Psoas muscle (tissue), 7 donors: ENCODE measurements at regions not wholly inside any gene's neighbourhood (a gene's known extent, or its start where the extent isn't known, plus 50 kb on each side); places are given as distances from the start of the nearest gene placed in this dataset.

Experiments
- ATAC-seq, 4 donors: fragments of 200-7000 bp; cut with Tn5 transposase; one replicate each; pipeline ENCODE4 v1.9.1; 2020; ENCODE audit warnings: moderate library complexity in 3 of 4, mild to moderate bottlenecking in 2 of 4
- DNase-seq, 2 donors: peaks; one replicate each; pipeline ENCODE4 v3.0.0-alpha.2; 2020
- H3K27ac ChIP-seq: fragments of 200-600 bp; one replicate; pipeline ENCODE4 v1.8.0; 2022
- H3K27me3 ChIP-seq, 3 donors: fragments of 200-600 bp in 1 of 3; one replicate each; pipeline versions ENCODE4 v1.6.1 to v1.8.0; 2013 to 2022; ENCODE audit warnings: low read length in 2 of 3, mild to moderate bottlenecking in 2 of 3, moderate library complexity in 1 of 3; ENCODE audit not compliant: insufficient read depth in 3 of 3
- H3K36me3 ChIP-seq, 2 donors: fragments of 200-600 bp in 1 of 2; one replicate each; pipeline versions ENCODE4 v1.6.1 to v1.8.0; 2013 to 2022; ENCODE audit warnings: low read depth in 1 of 2, mild to moderate bottlenecking in 1 of 2, moderate library complexity in 1 of 2; ENCODE audit not compliant: insufficient read depth in 1 of 2
- H3K4me1 ChIP-seq: fragments of 200-600 bp; one replicate; pipeline ENCODE4 v1.8.0; 2022
- H3K4me3 ChIP-seq: fragments of 200-600 bp; one replicate; pipeline ENCODE4 v1.8.0; 2022; ENCODE audit warnings: mild to moderate bottlenecking
- H3K9me3 ChIP-seq: fragments of 200-600 bp; one replicate; pipeline ENCODE4 v1.8.0; 2022
- CTCF ChIP-seq: fragments of 200-600 bp; IDR thresholded peaks from one replicate; pipeline ENCODE4 v1.8.0; 2022; ENCODE audit warnings: antibody characterized with exemption
- WGBS, 3 donors: extraction: QIAGEN DNeasy Blood & Tissue Kit; methylation state at CpG; one replicate each; pipeline versions ENCODE4 v1.1.6 to v1.1.7; 2013; 5-methylcytosine and 5-hydroxymethylcytosine counted together
- intact Hi-C, 2 donors: fragments of 100-400 bp; cut with DNase I; formaldehyde crosslinking; loops; one replicate each; pipeline versions ENCODE4 v1.11.0 to v1.14.2; 2022
- donor health status: healthy with polysubstance abuse.
- donor health status: DM: no; HTN: no; CAD: no; lungs with moderate emphysema.
- donor health status: Bipolar disorder and iron deficiency.
- donor health status: healthy.
- donor health status: DM: yes; HTN: yes; CAD: no.
- donor health status: DM: no; HTN: no; CAD: no.
- donor health status: DM: yes; HTN: yes; CAD: no.

DNA sequence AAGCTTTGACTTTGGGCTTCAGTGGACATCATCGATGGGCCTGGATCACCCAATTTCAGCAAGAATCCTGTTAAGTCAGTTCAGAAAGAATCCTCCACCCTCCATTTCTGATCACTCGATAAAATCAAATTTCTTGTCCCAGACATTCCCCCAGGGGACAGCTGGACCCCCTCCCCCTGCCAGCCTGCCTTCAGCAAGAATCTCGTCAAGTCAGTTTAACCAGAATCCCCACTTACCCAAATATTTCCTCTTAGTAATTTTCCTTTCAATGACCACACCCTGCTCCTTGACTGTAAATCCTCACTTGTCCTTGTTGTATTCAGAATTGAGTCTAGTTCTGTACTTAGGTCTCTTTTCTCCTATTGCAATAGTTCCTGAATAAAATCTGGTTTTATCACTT, 766.9 kb downstream of the XPNPEP1 start:
- Histone ChIP-seq H3K9me3 (no peaks in the 10 kb centered on the region), H3K27ac (no peak overlapping the region), H3K4me1 (no peaks in the 10 kb centered on the region), H3K36me3 (no peaks in the 10 kb centered on the region), H3K4me3 (no peak overlapping the region), H3K27me3 (no peaks in the 10 kb centered on the region)
- intact Hi-C loops, result no loop called here
- 84 to 85% (median 85%) methylated on average over 3 of the region's 3 CpGs for WGBS, 3 donors
- no peak for ATAC-seq
- TF ChIP-seq CTCF, result no peak
- no peak for DNase-seq

DNA sequence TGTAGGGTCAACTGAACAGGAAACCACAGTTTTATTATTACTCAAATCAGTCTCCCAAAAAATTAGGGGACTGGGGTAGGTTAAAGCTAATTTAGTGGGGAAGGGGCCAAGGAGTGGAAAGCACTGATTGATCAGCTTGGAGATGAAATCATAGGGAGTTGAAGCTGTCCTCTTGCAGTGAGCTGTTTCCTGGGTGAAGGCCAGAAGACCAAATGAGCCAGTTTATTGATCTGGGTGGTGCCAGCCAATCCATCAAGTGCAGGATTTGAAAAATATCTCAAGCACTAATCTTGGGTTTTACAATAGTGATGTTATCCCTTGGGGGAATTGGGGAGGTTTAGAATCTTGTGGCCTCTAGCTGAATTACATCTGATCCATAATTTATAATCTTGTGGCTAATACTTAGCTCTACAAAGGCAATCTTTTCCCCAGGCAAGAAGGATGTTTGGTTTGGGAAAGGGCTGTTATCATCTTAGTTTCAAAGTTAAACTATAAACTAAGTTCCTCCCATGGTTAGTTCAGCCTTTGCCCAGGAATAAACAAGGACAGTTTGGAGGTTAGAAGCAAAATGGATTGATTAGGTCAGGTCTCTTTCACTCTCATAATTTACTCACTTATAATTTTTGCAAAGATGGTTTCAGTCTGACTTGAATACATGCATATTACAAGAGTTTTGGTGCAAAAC, 773.5 kb downstream of the XPNPEP1 start:
- H3K36me3 ChIP-seq, result no peaks in the 10 kb centered on the region
- no peak for ATAC-seq
- H3K4me3 ChIP-seq, result no peak overlapping the region
- no peak for DNase-seq
- no peaks in the 10 kb centered on the region for H3K4me1 ChIP-seq
- no peak for TF ChIP-seq CTCF
- intact Hi-C loops, result no loop called here
- no peak overlapping the region for H3K27ac ChIP-seq
- H3K27me3 ChIP-seq, result no peaks in the 10 kb centered on the region
- no peaks in the 10 kb centered on the region for H3K9me3 ChIP-seq

DNA sequence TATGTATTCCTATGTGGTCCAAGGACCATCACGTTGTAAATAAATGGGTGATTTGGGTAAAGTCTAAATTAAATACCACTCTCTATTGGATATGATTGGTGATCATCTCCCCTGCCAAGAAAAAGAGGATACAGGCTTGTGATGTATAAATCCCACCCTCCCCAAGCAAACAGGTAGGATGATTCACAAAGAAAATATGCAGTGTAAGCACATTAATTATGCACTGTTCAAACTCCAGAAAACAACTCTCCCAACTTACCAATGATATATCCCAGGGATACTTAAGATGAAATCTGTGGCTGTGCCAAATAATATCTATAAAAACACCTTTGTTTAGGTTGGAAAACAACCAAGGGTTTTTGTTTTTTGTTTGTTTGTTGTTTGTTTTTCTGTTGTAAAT, 795.9 kb downstream of the XPNPEP1 start:
- ATAC-seq (no peak), DNase-seq (no peak)
- H3K27ac ChIP-seq, result no peak overlapping the region
- no peaks in the 10 kb centered on the region for H3K27me3 ChIP-seq
- intact Hi-C loops, result no loop called here
- no peaks in the 10 kb centered on the region for H3K9me3 ChIP-seq
- H3K36me3 ChIP-seq, result no peaks in the 10 kb centered on the region
- no peaks in the 10 kb centered on the region for H3K4me1 ChIP-seq
- WGBS, 3 donors, result 56 to 73% (median 66%) methylated on average over 1 of the region's 1 CpG
- H3K4me3 ChIP-seq, result no peak overlapping the region
- no peak for TF ChIP-seq CTCF

GRCh38 chr10:109126541-109126940, 796.8 kb downstream of the XPNPEP1 start:
- Histone ChIP-seq H3K36me3 (no peaks in the 10 kb centered on the region), H3K4me3 (no peak overlapping the region), H3K4me1 (no peaks in the 10 kb centered on the region), H3K27me3 (no peaks in the 10 kb centered on the region), H3K27ac (no peak overlapping the region), H3K9me3 (no peaks in the 10 kb centered on the region)
- no peak for ATAC-seq
- no peak for DNase-seq
- TF ChIP-seq CTCF, result no peak
- 51 to 55% (median 54%) methylated on average over 3 of the region's 3 CpGs for WGBS, 3 donors
- intact Hi-C loops, result no loop called here

GRCh38 chr10:109126016-109126415, 797.3 kb downstream of the XPNPEP1 start:
- no peak for TF ChIP-seq CTCF
- Histone ChIP-seq H3K4me3 (no peak overlapping the region), H3K36me3 (no peaks in the 10 kb centered on the region), H3K27ac (no peak overlapping the region), H3K4me1 (no peaks in the 10 kb centered on the region), H3K27me3 (no peaks in the 10 kb centered on the region), H3K9me3 (no peaks in the 10 kb centered on the region)
- intact Hi-C loops, result no loop called here
- ATAC-seq, result no peak
- no peak for DNase-seq
- WGBS, 3 donors, result 31 to 41% (median 33%) methylated on average over 1 of the region's 1 CpG
